ENCODE measurements at regions not wholly inside any gene's neighbourhood (a gene's known extent, or its start where the extent isn't known, plus 50 kb on each side); places are given as distances from the start of the nearest gene placed in this dataset.

- peaks cover 0 to 6% (median 3%) of the 10 kb centered on the region in 5 donors for H3K27me3 ChIP-seq (ENCODE audit: control insufficient read depth in 5 of 5, insufficient read depth in 4 of 5, low read length in 5 of 5)
- no peaks in the 10 kb centered on the region for H3K4me1 ChIP-seq (ENCODE audit: control insufficient read depth in 5 of 5, insufficient read depth in 5 of 5, low read length in 5 of 5)
- H3K9me3 ChIP-seq (ENCODE audit: control insufficient read depth in 5 of 5, low read length in 5 of 5): no peaks in the 10 kb centered on the region
- no peak overlapping the region for H3K9ac ChIP-seq (ENCODE audit: low read length in 5 of 5)
- H3K27ac ChIP-seq (ENCODE audit: low read depth, low read length): no peak overlapping the region
- H3K4me3 ChIP-seq (ENCODE audit: low read depth in 1 of 5, low read length in 5 of 5): no peak overlapping the region
- H3K36me3 ChIP-seq (ENCODE audit: control insufficient read depth in 5 of 5, insufficient read depth in 5 of 5, low read length in 5 of 5): no peaks in the 10 kb centered on the region
Measured at GRCh38 chrX:109312757-109313156, 169.1 kb downstream of the GUCY2F start.

GRCh38 chrX:109310031-109310430, 171.9 kb downstream of the GUCY2F start:
- Histone ChIP-seq H3K27ac (ENCODE audit: low read depth, low read length) (no peak overlapping the region), H3K27me3 (ENCODE audit: control insufficient read depth in 5 of 5, insufficient read depth in 4 of 5, low read length in 5 of 5) (peaks cover 3 to 9% (median 6%) of the 10 kb centered on the region in 5 donors), H3K4me3 (ENCODE audit: low read depth in 1 of 5, low read length in 5 of 5) (no peak overlapping the region), H3K9ac (ENCODE audit: low read length in 5 of 5) (no peak overlapping the region), H3K9me3 (ENCODE audit: control insufficient read depth in 5 of 5, low read length in 5 of 5) (no peaks in the 10 kb centered on the region), H3K36me3 (ENCODE audit: control insufficient read depth in 5 of 5, insufficient read depth in 5 of 5, low read length in 5 of 5) (no peaks in the 10 kb centered on the region), H3K4me1 (ENCODE audit: control insufficient read depth in 5 of 5, insufficient read depth in 5 of 5, low read length in 5 of 5) (no peaks in the 10 kb centered on the region)

GRCh38 chrX:109301177-109301576, 180.7 kb downstream of the GUCY2F start:
- H3K9ac ChIP-seq (ENCODE audit: low read length in 5 of 5): no peak overlapping the region
- no peaks in the 10 kb centered on the region for H3K4me1 ChIP-seq (ENCODE audit: control insufficient read depth in 5 of 5, insufficient read depth in 5 of 5, low read length in 5 of 5)
- H3K27me3 ChIP-seq (ENCODE audit: control insufficient read depth in 5 of 5, insufficient read depth in 4 of 5, low read length in 5 of 5): peaks cover 0 to 11% (median 5%) of the 10 kb centered on the region in 5 donors
- H3K36me3 ChIP-seq (ENCODE audit: control insufficient read depth in 5 of 5, insufficient read depth in 5 of 5, low read length in 5 of 5): no peaks in the 10 kb centered on the region
- no peak overlapping the region for H3K4me3 ChIP-seq (ENCODE audit: low read depth in 1 of 5, low read length in 5 of 5)
- H3K27ac ChIP-seq (ENCODE audit: low read depth, low read length): no peak overlapping the region
- H3K9me3 ChIP-seq (ENCODE audit: control insufficient read depth in 5 of 5, low read length in 5 of 5): no peaks in the 10 kb centered on the region

DNA sequence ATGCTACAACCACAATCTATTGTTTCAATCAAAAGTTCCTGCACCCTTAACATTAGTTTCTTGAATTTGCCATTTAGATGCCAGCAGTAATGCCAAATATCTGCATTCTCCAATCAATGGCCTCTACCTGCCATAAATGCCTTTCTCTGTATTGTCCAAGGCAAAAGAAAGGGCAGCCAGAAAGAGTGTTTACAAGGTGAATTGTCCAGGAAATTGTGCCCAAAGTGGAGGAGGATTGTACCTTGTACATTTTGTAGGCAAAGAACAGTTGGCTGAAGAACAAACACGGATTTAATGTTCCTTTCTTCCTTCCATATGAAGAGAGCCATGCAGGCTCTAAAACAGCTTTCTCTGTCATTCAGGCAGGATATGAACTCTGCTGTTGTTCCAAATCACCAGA, 181.5 kb downstream of the GUCY2F start:
- H3K27ac ChIP-seq (ENCODE audit: low read depth, low read length): no peak overlapping the region
- no peak overlapping the region for H3K4me3 ChIP-seq (ENCODE audit: low read depth in 1 of 5, low read length in 5 of 5)
- H3K36me3 ChIP-seq (ENCODE audit: control insufficient read depth in 5 of 5, insufficient read depth in 5 of 5, low read length in 5 of 5): no peaks in the 10 kb centered on the region
- H3K27me3 ChIP-seq (ENCODE audit: control insufficient read depth in 5 of 5, insufficient read depth in 4 of 5, low read length in 5 of 5): peaks cover 0 to 12% (median 8%) of the 10 kb centered on the region in 5 donors
- H3K4me1 ChIP-seq (ENCODE audit: control insufficient read depth in 5 of 5, insufficient read depth in 5 of 5, low read length in 5 of 5): no peaks in the 10 kb centered on the region
- no peak overlapping the region for H3K9ac ChIP-seq (ENCODE audit: low read length in 5 of 5)
- H3K9me3 ChIP-seq (ENCODE audit: control insufficient read depth in 5 of 5, low read length in 5 of 5): no peaks in the 10 kb centered on the region

DNA sequence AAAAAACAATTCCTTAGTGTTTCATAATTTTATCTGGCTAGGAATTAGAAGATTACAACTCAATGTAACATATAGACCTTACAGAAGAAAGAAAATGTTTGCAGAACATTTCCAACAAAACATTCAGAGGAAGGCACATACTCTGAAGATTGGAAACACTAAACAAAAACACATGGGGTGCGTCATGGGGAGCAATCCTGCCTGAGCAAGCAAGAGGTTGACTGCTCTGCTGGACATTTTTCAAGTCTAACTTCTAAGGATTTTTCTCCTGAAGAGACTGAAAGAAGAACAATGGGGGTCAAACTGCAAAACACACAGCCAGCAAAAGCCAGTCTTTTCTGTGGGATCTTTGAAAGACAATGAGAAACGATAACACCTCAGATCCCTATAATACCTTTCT, 182.8 kb downstream of the GUCY2F start:
- no peak overlapping the region for H3K9ac ChIP-seq (ENCODE audit: low read length in 5 of 5)

GRCh38 chrX:109294097-109294814, 187.6 kb downstream of the GUCY2F start:
- Histone ChIP-seq H3K27ac (ENCODE audit: low read depth, low read length) (no peak overlapping the region), H3K4me3 (ENCODE audit: low read depth in 1 of 5, low read length in 5 of 5) (no peak overlapping the region), H3K9me3 (ENCODE audit: control insufficient read depth in 5 of 5, low read length in 5 of 5) (peaks cover 0 to 4% (median 0%) of the 10 kb centered on the region in 5 donors), H3K27me3 (ENCODE audit: control insufficient read depth in 5 of 5, insufficient read depth in 4 of 5, low read length in 5 of 5) (peaks cover 0 to 12% (median 6%) of the 10 kb centered on the region in 5 donors), H3K36me3 (ENCODE audit: control insufficient read depth in 5 of 5, insufficient read depth in 5 of 5, low read length in 5 of 5) (no peaks in the 10 kb centered on the region), H3K4me1 (ENCODE audit: control insufficient read depth in 5 of 5, insufficient read depth in 5 of 5, low read length in 5 of 5) (no peaks in the 10 kb centered on the region), H3K9ac (ENCODE audit: low read length in 5 of 5) (no peak overlapping the region)

More for the DNA sequence above, 182.8 kb downstream of the GUCY2F start:
- no peak overlapping the region for H3K27ac ChIP-seq (ENCODE audit: low read depth, low read length)
- peaks cover 0 to 18% (median 6%) of the 10 kb centered on the region in 5 donors for H3K27me3 ChIP-seq (ENCODE audit: control insufficient read depth in 5 of 5, insufficient read depth in 4 of 5, low read length in 5 of 5)
- H3K4me1 ChIP-seq (ENCODE audit: control insufficient read depth in 5 of 5, insufficient read depth in 5 of 5, low read length in 5 of 5): no peaks in the 10 kb centered on the region
- no peak overlapping the region for H3K4me3 ChIP-seq (ENCODE audit: low read depth in 1 of 5, low read length in 5 of 5)
- H3K9me3 ChIP-seq (ENCODE audit: control insufficient read depth in 5 of 5, low read length in 5 of 5): no peaks in the 10 kb centered on the region
- H3K36me3 ChIP-seq (ENCODE audit: control insufficient read depth in 5 of 5, insufficient read depth in 5 of 5, low read length in 5 of 5): no peaks in the 10 kb centered on the region

DNA sequence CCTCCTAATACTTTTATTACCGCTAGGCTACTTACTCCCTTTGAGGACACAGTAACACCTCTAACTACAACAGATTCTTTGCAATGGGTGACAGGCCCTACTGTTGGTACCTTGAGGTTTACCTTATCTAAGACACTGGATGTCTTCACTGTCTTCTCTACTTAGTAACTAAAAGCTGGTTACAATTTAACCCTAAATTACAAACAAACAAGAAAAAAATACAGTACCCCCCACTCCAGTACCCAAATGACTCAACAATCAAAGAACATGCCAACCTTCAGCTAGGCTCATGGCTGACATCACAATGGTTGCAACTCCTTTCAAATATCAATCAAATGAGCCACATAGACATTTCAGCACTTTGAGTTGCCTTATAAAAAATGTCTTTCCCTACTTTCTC, 198.0 kb downstream of the GUCY2F start:
- Histone ChIP-seq H3K36me3 (ENCODE audit: control insufficient read depth in 5 of 5, insufficient read depth in 5 of 5, low read length in 5 of 5) (no peaks in the 10 kb centered on the region), H3K4me1 (ENCODE audit: control insufficient read depth in 5 of 5, insufficient read depth in 5 of 5, low read length in 5 of 5) (peaks cover 0 to 12% (median 8%) of the 10 kb centered on the region in 5 donors), H3K9me3 (ENCODE audit: control insufficient read depth in 5 of 5, low read length in 5 of 5) (no peaks in the 10 kb centered on the region), H3K27me3 (ENCODE audit: control insufficient read depth in 5 of 5, insufficient read depth in 4 of 5, low read length in 5 of 5) (peaks cover 0 to 9% (median 4%) of the 10 kb centered on the region in 5 donors), H3K9ac (ENCODE audit: low read length in 5 of 5) (no peak overlapping the region), H3K27ac (ENCODE audit: low read depth, low read length) (no peak overlapping the region), H3K4me3 (ENCODE audit: low read depth in 1 of 5, low read length in 5 of 5) (no peak overlapping the region)

GRCh38 chrX:109281483-109282275, 200.2 kb downstream of the GUCY2F start:
- peaks cover 0 to 12% (median 8%) of the 10 kb centered on the region in 5 donors for H3K4me1 ChIP-seq (ENCODE audit: control insufficient read depth in 5 of 5, insufficient read depth in 5 of 5, low read length in 5 of 5)
- no peak overlapping the region for H3K4me3 ChIP-seq (ENCODE audit: low read depth in 1 of 5, low read length in 5 of 5)
- peaks cover 0 to 5% (median under 1%) of the 10 kb centered on the region in 5 donors for H3K27me3 ChIP-seq (ENCODE audit: control insufficient read depth in 5 of 5, insufficient read depth in 4 of 5, low read length in 5 of 5)
- no peaks in the 10 kb centered on the region for H3K36me3 ChIP-seq (ENCODE audit: control insufficient read depth in 5 of 5, insufficient read depth in 5 of 5, low read length in 5 of 5)
- no peak overlapping the region for H3K27ac ChIP-seq (ENCODE audit: low read depth, low read length)
- no peaks in the 10 kb centered on the region for H3K9me3 ChIP-seq (ENCODE audit: control insufficient read depth in 5 of 5, low read length in 5 of 5)
- no peak overlapping the region for H3K9ac ChIP-seq (ENCODE audit: low read length in 5 of 5)

GRCh38 chrX:109274806-109275205, 207.1 kb downstream of the GUCY2F start:
- H3K27me3 ChIP-seq (ENCODE audit: control insufficient read depth in 5 of 5, insufficient read depth in 4 of 5, low read length in 5 of 5): peaks cover 6 to 23% (median 19%) of the 10 kb centered on the region in 5 donors
- no peaks in the 10 kb centered on the region for H3K4me1 ChIP-seq (ENCODE audit: control insufficient read depth in 5 of 5, insufficient read depth in 5 of 5, low read length in 5 of 5)
- H3K36me3 ChIP-seq (ENCODE audit: control insufficient read depth in 5 of 5, insufficient read depth in 5 of 5, low read length in 5 of 5): no peaks in the 10 kb centered on the region
- no peak overlapping the region for H3K4me3 ChIP-seq (ENCODE audit: low read depth in 1 of 5, low read length in 5 of 5)
- no peak overlapping the region for H3K9ac ChIP-seq (ENCODE audit: low read length in 5 of 5)
- no peak overlapping the region for H3K27ac ChIP-seq (ENCODE audit: low read depth, low read length)
- no peaks in the 10 kb centered on the region for H3K9me3 ChIP-seq (ENCODE audit: control insufficient read depth in 5 of 5, low read length in 5 of 5)

All from subcutaneous abdominal adipose tissue (tissue), 5 donors.